Kidney (tissue), 13 donors: ENCODE measurements at regions not wholly inside any gene's neighbourhood (a gene's known extent, or its start where the extent isn't known, plus 50 kb on each side); places are given as distances from the start of the nearest gene placed in this dataset.

Source experiments
- DNase-seq, 5 donors: peaks; one replicate each; pipeline ENCODE4 v3.0.0-alpha.2; 2013 to 2020
- FAIRE-seq: peaks from 2 replicates; lab custom pipeline; 2012; peaks lifted over from hg19 to GRCh38; lab: Jason Lieb, UNC
- H3K27ac ChIP-seq, 2 donors: one replicate each; pipeline ENCODE4 v1.7.0; 2013; ENCODE audit warnings: low read depth in 2 of 2, low read length in 2 of 2, inconsistent platforms in 1 of 2
- H3K27me3 ChIP-seq: one replicate; pipeline ENCODE4 v1.7.1; 2013; ENCODE audit warnings: low read length, inconsistent platforms; ENCODE audit not compliant: control insufficient read depth, insufficient read depth
- H3K36me3 ChIP-seq, 3 donors: one replicate each; pipeline versions ENCODE4 v1.7.0 to v1.7.1; 2013; ENCODE audit warnings: low read length in 3 of 3, control low read depth in 1 of 3, inconsistent platforms in 1 of 3; ENCODE audit not compliant: insufficient read depth in 3 of 3, control insufficient read depth in 2 of 3
- H3K4me1 ChIP-seq, 3 donors: one replicate each; pipeline versions ENCODE4 v1.7.0 to v1.7.1; 2013; ENCODE audit warnings: low read length in 3 of 3, inconsistent platforms in 1 of 3, low read depth in 1 of 3; ENCODE audit not compliant: control insufficient read depth in 2 of 3, insufficient read depth in 2 of 3
- H3K4me3 ChIP-seq, 3 donors: one replicate each; pipeline versions ENCODE4 v1.7.0 to v1.8.1; 2013; ENCODE audit warnings: low read length in 3 of 3, control low read depth in 1 of 3, inconsistent platforms in 1 of 3
- H3K9ac ChIP-seq, 3 donors: one replicate each; pipeline versions ENCODE4 v1.7.0 to v1.7.1; 2013; ENCODE audit warnings: low read length in 3 of 3, control low read depth in 1 of 3, inconsistent platforms in 1 of 3
- H3K9me3 ChIP-seq, 3 donors: one replicate each; pipeline versions ENCODE4 v1.7.0 to v1.7.1; 2013; ENCODE audit warnings: low read length in 3 of 3, control low read depth in 1 of 3, inconsistent platforms in 1 of 3; ENCODE audit not compliant: control insufficient read depth in 2 of 3, insufficient read depth in 1 of 3
- intact Hi-C: fragments of 100-400 bp; cut with DNase I; formaldehyde crosslinking; loops from one replicate; pipeline ENCODE4 v1.11.1; 2022
- TF ChIP-seq, protein P1 (sequence below): IDR thresholded peaks from 3 replicates; pipeline ENCODE4 v1.5.1; 2012; ENCODE audit warnings: mild to moderate bottlenecking, moderate library complexity, borderline replicate concordance; ENCODE audit not compliant: insufficient read depth; ENCODE audit errors: extremely low read depth
- donor health status: control.
- donor health status: control.
- donor health status: control.
- donor health status: control.
- donor health status: control.
- donor health status: DM: yes; HTN: yes; CAD: no.
- donor health status: Normal renal cell carcinoma (clear cell type).

DNA sequence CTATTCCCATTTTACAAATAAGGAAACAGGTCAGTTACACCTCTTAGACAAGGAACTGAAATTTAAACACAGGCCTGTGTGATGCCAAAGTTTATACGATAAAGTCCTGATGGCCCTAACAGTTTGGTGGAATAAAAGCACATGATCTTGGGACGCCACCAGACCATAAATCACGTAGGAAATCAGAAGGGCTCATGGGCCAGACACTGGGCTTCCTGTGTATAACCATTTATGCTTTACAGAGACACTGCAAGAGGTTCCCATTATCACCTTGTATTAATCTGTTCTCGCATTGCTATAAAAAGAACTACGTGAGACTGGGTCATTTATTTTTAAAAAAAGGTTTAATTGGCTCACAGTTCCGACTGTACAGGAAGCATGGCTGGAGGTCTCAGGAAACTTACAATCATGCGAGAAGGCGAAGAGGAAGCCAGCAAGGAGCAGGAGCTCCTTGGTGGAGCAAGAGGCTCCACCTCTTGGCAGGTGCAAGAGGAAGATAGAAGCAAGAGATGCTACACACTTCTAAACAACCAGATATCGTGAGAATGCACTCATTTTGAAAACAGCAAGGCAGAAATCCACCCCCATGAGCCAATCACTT lies 124.0 kb upstream of the MON1B start:
- no peaks in the 10 kb centered on the region for H3K36me3 ChIP-seq
- TF ChIP-seq, protein P1, sequence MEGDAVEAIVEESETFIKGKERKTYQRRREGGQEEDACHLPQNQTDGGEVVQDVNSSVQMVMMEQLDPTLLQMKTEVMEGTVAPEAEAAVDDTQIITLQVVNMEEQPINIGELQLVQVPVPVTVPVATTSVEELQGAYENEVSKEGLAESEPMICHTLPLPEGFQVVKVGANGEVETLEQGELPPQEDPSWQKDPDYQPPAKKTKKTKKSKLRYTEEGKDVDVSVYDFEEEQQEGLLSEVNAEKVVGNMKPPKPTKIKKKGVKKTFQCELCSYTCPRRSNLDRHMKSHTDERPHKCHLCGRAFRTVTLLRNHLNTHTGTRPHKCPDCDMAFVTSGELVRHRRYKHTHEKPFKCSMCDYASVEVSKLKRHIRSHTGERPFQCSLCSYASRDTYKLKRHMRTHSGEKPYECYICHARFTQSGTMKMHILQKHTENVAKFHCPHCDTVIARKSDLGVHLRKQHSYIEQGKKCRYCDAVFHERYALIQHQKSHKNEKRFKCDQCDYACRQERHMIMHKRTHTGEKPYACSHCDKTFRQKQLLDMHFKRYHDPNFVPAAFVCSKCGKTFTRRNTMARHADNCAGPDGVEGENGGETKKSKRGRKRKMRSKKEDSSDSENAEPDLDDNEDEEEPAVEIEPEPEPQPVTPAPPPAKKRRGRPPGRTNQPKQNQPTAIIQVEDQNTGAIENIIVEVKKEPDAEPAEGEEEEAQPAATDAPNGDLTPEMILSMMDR, result no peak
- H3K4me3 ChIP-seq, result no peak overlapping the region
- peaks cover 0 to 2% (median 0%) of the 10 kb centered on the region in 3 donors for H3K4me1 ChIP-seq
- H3K9me3 ChIP-seq, result no peaks in the 10 kb centered on the region
- H3K27ac ChIP-seq, result no peak overlapping the region
- H3K9ac ChIP-seq, result no peak overlapping the region
- DNase-seq (peak in 1 of 5 donors; percentile 37), FAIRE-seq (no peak)
- intact Hi-C loops, result no loop called here
- no peaks in the 10 kb centered on the region for H3K27me3 ChIP-seq

DNA sequence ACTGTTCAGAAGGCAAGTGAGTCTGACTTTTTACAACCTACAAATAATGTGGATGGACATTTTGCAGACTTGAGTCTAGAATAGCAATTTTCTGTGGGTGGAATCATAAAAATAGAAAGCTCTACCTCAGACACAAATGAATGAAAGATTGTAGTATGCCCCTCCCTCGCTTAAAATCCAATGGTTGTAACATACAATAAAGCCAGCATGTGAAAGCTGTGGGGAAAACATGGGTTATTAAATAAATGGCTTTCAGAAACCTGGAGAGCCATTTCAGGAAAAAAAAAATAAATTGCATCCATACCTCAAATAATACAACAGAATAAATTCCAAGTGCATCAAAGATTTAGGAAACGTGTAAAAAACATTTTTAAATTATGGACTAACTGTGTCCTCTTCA lies 123.1 kb upstream of the MON1B start:
- no peaks in the 10 kb centered on the region for H3K9me3 ChIP-seq
- H3K4me1 ChIP-seq, result peaks cover 0 to 2% (median 0%) of the 10 kb centered on the region in 3 donors
- TF ChIP-seq, protein P1, result no peak
- H3K4me3 ChIP-seq, result no peak overlapping the region
- no peak for DNase-seq
- H3K36me3 ChIP-seq, result no peaks in the 10 kb centered on the region
- H3K27ac ChIP-seq, result no peak overlapping the region
- no peak for FAIRE-seq
- intact Hi-C loops, result no loop called here
- no peak overlapping the region for H3K9ac ChIP-seq
- no peaks in the 10 kb centered on the region for H3K27me3 ChIP-seq

DNA sequence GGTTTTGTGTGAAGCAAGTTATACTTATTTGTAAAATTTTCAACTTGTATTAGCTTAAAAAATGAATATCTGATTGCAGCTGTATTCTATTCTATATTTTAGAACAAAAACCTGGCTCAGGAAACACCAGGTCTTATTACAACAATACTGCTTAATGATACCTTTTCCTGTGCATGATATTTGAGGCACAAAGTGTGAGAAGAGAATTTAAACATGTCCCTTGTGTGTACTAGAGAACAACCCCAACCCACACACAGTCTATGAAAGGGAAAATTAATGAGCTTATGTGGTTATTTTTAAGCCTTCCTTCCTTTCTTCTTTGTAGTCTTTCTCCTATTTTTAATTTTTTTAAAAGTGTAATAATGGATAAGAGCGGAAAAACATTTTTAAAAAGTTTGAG lies 122.6 kb upstream of the MON1B start:
- FAIRE-seq, result no peak
- no peak overlapping the region for H3K9ac ChIP-seq
- H3K27ac ChIP-seq, result no peak overlapping the region
- H3K36me3 ChIP-seq, result no peaks in the 10 kb centered on the region
- no peaks in the 10 kb centered on the region for H3K9me3 ChIP-seq
- no peak overlapping the region for H3K4me3 ChIP-seq
- H3K4me1 ChIP-seq, result no peaks in the 10 kb centered on the region
- intact Hi-C loops, result no loop called here
- TF ChIP-seq, protein P1, result no peak
- H3K27me3 ChIP-seq, result no peaks in the 10 kb centered on the region
- peak in 1 of 5 donors; percentile 19 for DNase-seq

- no peak for FAIRE-seq
- H3K27ac ChIP-seq, result no peak overlapping the region
Measured at GRCh38 chr16:77069929-77070328, 121.1 kb upstream of the MON1B start.

More at GRCh38 chr16:77069929-77070328, 121.1 kb upstream of the MON1B start:
- intact Hi-C loops, result no loop called here
- Histone ChIP-seq H3K4me1 (no peaks in the 10 kb centered on the region), H3K4me3 (no peak overlapping the region), H3K36me3 (no peaks in the 10 kb centered on the region), H3K9ac (no peak overlapping the region), H3K9me3 (no peaks in the 10 kb centered on the region), H3K27me3 (no peaks in the 10 kb centered on the region)
- DNase-seq, result no peak
- TF ChIP-seq, protein P1, result no peak
